ENCODE measurements at regions not wholly inside any gene's neighbourhood (a gene's known extent, or its start where the extent isn't known, plus 50 kb on each side); places are given as distances from the start of the nearest gene placed in this dataset.
"Not testable (repeated sequence)": the region's sequence is repeated elsewhere in the genome, so short reads cannot be mapped to it uniquely, and the experiment has no call there.

DNA sequence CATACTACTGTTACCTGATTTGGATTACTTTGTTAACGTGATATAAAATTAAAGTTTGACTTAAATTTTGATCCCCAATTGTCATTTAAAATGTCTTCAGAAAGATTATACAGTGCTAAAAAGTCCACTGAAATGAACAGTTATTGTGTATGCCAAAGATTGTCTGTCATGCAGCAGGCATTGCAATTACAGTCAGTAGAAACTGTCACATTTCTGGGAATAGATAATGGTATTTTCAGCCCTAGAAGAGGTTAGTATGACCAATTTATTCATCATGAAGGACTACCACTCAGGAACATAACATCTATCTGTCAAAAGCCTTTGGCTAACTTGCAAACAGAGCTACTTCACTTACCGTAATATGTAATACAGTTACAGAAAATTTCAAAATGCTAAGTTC, 852.5 kb upstream of the TENM4 start:
- no peaks in the 10 kb centered on the region for H3K27me3 ChIP-seq (ENCODE audit: control insufficient read depth, insufficient read depth, low read length)
- no peaks in the 10 kb centered on the region for H3K36me3 ChIP-seq (ENCODE audit: control insufficient read depth, insufficient read depth, low read length)
- TF ChIP-seq, protein P1, sequence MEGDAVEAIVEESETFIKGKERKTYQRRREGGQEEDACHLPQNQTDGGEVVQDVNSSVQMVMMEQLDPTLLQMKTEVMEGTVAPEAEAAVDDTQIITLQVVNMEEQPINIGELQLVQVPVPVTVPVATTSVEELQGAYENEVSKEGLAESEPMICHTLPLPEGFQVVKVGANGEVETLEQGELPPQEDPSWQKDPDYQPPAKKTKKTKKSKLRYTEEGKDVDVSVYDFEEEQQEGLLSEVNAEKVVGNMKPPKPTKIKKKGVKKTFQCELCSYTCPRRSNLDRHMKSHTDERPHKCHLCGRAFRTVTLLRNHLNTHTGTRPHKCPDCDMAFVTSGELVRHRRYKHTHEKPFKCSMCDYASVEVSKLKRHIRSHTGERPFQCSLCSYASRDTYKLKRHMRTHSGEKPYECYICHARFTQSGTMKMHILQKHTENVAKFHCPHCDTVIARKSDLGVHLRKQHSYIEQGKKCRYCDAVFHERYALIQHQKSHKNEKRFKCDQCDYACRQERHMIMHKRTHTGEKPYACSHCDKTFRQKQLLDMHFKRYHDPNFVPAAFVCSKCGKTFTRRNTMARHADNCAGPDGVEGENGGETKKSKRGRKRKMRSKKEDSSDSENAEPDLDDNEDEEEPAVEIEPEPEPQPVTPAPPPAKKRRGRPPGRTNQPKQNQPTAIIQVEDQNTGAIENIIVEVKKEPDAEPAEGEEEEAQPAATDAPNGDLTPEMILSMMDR (IDR thresholded peaks at IDR 0.05; ENCODE audit: insufficient read depth, low read length, poor library complexity, severe bottlenecking), result no peak
- H3K4me3 ChIP-seq (ENCODE audit: low read depth, low read length), result no peak overlapping the region
- no peak for DNase-seq (ENCODE audit: low read depth)

DNA sequence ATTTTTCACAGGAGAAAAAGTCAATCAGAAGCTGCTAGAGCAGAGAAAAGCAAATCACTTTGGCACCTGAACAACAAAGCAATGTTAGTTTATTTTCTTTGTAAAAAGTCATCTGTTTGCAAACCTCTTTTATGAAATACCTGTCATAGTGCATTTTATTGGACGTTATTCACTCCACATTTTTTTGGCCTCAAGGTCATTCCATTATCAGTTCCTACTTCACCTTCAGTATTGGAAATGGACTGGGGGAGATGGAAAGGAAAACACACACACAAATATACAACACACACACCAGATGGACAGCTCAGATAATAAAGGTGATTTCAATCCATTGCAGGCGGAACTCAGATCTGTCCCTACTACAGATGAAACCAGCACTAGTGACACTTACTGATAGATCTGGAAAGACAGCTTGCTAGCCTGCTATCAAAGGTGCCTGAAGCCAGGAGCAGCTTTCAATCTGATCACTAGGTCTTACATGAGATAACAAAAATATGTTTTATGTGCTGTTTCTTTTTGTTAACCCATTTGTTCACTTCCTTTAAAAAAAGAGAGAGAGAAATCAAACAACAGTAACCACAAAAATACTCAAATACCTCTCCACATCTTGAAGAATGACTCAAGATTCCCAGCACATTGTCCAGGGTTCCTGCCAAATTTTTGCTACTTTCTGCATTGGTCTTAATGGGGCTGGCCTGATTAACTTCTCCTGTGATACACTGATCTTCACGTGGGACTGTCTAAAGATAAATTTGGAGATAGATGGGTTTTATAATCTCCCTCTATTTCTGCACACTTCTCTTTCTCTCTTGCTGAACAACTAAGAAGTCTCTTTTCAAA, 844.3 kb upstream of the TENM4 start:
- Histone ChIP-seq H3K27me3 (ENCODE audit: control insufficient read depth, insufficient read depth, low read length) (no peaks in the 10 kb centered on the region), H3K36me3 (ENCODE audit: control insufficient read depth, insufficient read depth, low read length) (no peaks in the 10 kb centered on the region), H3K4me3 (ENCODE audit: low read depth, low read length) (no peak overlapping the region)
- no peak for DNase-seq (ENCODE audit: low read depth)
- TF ChIP-seq, protein P1 (IDR thresholded peaks at IDR 0.05; ENCODE audit: insufficient read depth, low read length, poor library complexity, severe bottlenecking), result no peak

DNA sequence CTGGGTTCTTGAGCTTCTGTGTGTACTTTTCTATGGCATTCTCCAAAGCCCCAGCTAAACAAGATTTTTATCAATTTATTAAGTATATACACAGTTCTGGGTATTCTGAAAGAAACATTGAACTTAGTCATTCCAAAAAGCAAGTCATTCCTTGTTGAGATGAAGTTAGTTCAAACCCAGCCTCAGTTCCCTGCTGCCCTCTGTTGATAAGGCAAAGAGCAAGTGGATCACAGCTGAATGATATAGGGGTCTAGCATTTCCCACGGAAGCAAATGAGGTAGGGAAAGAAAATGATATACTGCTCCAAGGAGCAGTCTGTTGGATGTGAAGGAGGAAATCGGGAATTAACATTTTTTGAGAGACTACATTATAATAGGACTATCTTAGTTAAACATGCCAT, 841.8 kb upstream of the TENM4 start:
- Histone ChIP-seq H3K36me3 (ENCODE audit: control insufficient read depth, insufficient read depth, low read length) (no peaks in the 10 kb centered on the region), H3K4me3 (ENCODE audit: low read depth, low read length) (no peak overlapping the region), H3K27me3 (ENCODE audit: control insufficient read depth, insufficient read depth, low read length) (no peaks in the 10 kb centered on the region)
- TF ChIP-seq, protein P1 (IDR thresholded peaks at IDR 0.05; ENCODE audit: insufficient read depth, low read length, poor library complexity, severe bottlenecking), result no peak
- DNase-seq (ENCODE audit: low read depth), result no peak

DNA sequence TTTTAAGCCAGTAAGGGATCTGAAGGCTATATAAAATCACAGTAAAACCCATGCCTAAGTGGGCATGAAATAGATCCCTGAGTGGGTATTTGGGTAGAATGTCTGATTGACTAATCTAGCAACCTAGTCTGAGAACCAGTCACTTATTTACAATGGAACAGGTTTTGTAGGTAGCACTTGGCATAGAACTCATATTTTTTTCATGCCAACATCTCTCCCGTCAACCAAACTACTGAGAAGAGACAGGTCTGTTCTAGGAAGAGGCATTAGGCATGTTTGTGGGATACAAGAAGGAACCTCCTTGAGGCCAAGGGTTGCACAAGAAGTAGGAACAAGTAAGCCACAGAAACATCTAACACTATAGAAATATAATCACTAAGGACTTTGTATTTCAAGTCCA, 840.4 kb upstream of the TENM4 start:
- no peaks in the 10 kb centered on the region for H3K36me3 ChIP-seq (ENCODE audit: control insufficient read depth, insufficient read depth, low read length)
- H3K4me3 ChIP-seq (ENCODE audit: low read depth, low read length), result no peak overlapping the region
- TF ChIP-seq, protein P1 (IDR thresholded peaks at IDR 0.05; ENCODE audit: insufficient read depth, low read length, poor library complexity, severe bottlenecking), result no peak
- no peaks in the 10 kb centered on the region for H3K27me3 ChIP-seq (ENCODE audit: control insufficient read depth, insufficient read depth, low read length)
- DNase-seq (ENCODE audit: low read depth), result no peak

DNA sequence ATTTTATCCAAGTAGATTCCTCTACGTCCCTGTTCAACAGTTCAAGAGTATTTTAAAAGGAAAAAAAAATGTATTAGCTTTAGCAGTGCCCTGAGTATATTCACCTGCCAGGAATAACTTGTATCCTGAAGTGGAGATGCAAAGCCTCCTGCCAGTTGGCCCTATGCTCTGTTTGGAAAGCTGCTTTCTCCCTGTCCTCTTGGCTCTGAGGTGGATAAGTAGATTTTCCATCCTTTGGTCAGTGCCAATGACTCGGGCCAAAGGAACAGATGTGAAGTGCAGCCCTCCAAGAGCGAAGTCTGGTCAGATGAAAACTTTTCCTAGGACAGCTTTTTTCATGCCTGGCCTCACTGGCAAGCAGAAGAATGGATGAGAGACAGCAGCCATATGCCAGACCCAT, 839.9 kb upstream of the TENM4 start:
- Histone ChIP-seq H3K4me3 (ENCODE audit: low read depth, low read length) (no peak overlapping the region), H3K36me3 (ENCODE audit: control insufficient read depth, insufficient read depth, low read length) (no peaks in the 10 kb centered on the region), H3K27me3 (ENCODE audit: control insufficient read depth, insufficient read depth, low read length) (no peaks in the 10 kb centered on the region)
- TF ChIP-seq, protein P1 (IDR thresholded peaks at IDR 0.05; ENCODE audit: insufficient read depth, low read length, poor library complexity, severe bottlenecking), result no peak
- DNase-seq (ENCODE audit: low read depth), result no peak

DNA sequence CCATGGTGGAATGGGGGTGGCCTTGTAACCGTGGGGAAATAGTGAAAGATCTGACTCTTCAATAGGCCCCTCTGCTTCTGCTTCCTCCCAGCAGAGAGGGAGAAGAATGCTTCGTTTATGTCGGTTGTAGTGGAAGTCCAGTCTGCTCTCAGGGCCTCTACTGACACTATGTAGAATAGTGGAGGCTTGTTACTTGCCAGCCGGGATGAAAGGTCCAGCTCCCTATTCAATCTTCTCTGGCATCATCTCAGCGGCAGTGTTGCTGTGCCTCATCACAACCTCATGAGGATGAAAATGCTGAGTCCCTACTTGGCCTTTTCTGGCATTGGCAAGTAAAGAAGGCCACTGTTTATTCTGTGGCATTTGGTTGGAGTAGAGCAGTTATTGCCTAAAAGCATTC, 820.9 kb upstream of the TENM4 start:
- Histone ChIP-seq H3K27me3 (ENCODE audit: control insufficient read depth, insufficient read depth, low read length) (no peaks in the 10 kb centered on the region), H3K36me3 (ENCODE audit: control insufficient read depth, insufficient read depth, low read length) (no peaks in the 10 kb centered on the region), H3K4me3 (ENCODE audit: low read depth, low read length) (no peak overlapping the region)
- TF ChIP-seq, protein P1 (IDR thresholded peaks at IDR 0.05; ENCODE audit: insufficient read depth, low read length, poor library complexity, severe bottlenecking), result no peak
- no peak for DNase-seq (ENCODE audit: low read depth)

DNA sequence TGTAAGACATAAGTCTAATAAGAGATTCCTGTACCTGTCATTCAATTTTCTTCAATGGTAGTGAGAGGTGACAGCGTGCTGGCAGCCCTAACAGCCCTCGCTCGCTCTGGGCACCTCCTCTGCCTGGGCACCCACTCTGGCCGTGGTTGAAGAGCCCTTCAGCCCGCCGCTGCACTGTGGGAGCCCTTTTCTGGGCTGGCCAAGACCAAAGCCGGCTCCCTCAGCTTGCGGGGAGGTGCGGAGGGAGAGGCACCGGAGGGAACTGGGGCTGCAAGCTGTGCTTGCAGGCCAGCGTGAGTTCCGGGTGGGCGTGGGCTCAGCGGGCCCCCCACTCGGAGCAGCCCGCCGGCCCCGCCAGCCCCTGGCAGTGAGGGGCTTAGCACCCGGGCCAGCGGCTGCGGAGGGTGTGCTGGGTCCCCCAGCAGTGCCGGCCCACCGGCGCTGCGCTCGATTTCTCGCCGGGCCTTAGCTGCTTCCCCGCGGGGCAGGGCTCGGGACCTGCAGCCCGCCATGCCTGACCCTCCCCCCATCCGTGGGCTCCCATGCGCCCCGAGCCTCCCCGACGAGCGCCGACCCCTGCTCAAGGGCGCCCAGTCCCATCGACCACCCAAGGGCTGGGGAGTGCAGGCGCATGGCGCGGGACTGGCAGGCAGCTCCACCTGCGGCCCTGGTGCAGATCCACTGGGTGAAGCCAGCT, 816.6 kb upstream of the TENM4 start:
- DNase-seq (ENCODE audit: low read depth); H3K27me3 ChIP-seq (ENCODE audit: control insufficient read depth, insufficient read depth, low read length); H3K4me3 ChIP-seq (ENCODE audit: low read depth, low read length); H3K36me3 ChIP-seq (ENCODE audit: control insufficient read depth, insufficient read depth, low read length): not testable (repeated sequence)
